ENCODE measurements at regions not wholly inside any gene's neighbourhood (a gene's known extent, or its start where the extent isn't known, plus 50 kb on each side); places are given as distances from the start of the nearest gene placed in this dataset.

- no peak for DNase-seq
Observed at GRCh38 chr13:50195045-50195444, 179.8 kb downstream of the KCNRG start.

- no peak for DNase-seq
Observed at GRCh38 chr13:50196118-50196517, 180.9 kb downstream of the KCNRG start.

- no peak for DNase-seq
Observed at GRCh38 chr13:50197705-50198104, 182.5 kb downstream of the KCNRG start.

GRCh38 chr13:50198508-50198907 is 183.3 kb downstream of the KCNRG start:
- DNase-seq: no peak

GRCh38 chr13:50200569-50200968 is 185.3 kb downstream of the KCNRG start:
- DNase-seq: no peak

- DNase-seq: no peak
Observed at GRCh38 chr13:50200988-50201387, 185.7 kb downstream of the KCNRG start.

GRCh38 chr13:50202485-50202884 is 187.2 kb downstream of the KCNRG start:
- no peak for DNase-seq

- DNase-seq: no peak
Observed at GRCh38 chr13:50203256-50203941, 188.2 kb downstream of the KCNRG start.

GRCh38 chr13:50205581-50205980 is 190.3 kb downstream of the KCNRG start:
- no peak for DNase-seq

- peak; percentile 36 for DNase-seq
Observed at GRCh38 chr13:50208826-50209335, 193.6 kb downstream of the KCNRG start.

- no peak for DNase-seq
Observed at GRCh38 chr13:50209631-50210030, 194.4 kb downstream of the KCNRG start.

GRCh38 chr13:50213526-50213925 is 198.3 kb downstream of the KCNRG start:
- no peak for DNase-seq

- DNase-seq: no peak
Observed at GRCh38 chr13:50214514-50214913, 199.3 kb downstream of the KCNRG start.

GRCh38 chr13:50215399-50215798 is 200.2 kb downstream of the KCNRG start:
- DNase-seq: no peak

- DNase-seq: no peak
Observed at GRCh38 chr13:50219743-50220142, 204.5 kb downstream of the KCNRG start.

- no peak for DNase-seq
Observed at GRCh38 chr13:50220938-50221337, 205.7 kb downstream of the KCNRG start.

- no peak for DNase-seq
Observed at GRCh38 chr13:50222569-50223332, 207.5 kb downstream of the KCNRG start.

- no peak for DNase-seq
Observed at GRCh38 chr13:50224534-50224933, 209.3 kb downstream of the KCNRG start.

- DNase-seq: no peak
Observed at GRCh38 chr13:50225193-50226155, 210.2 kb downstream of the KCNRG start.

GRCh38 chr13:50226515-50227155 is 211.4 kb downstream of the KCNRG start:
- DNase-seq: no peak

- DNase-seq: no peak
Observed at GRCh38 chr13:50227361-50227760, 212.1 kb downstream of the KCNRG start.

- no peak for DNase-seq
Observed at GRCh38 chr13:50228527-50228926, 213.3 kb downstream of the KCNRG start.

Measured in left kidney (tissue), 1 donor.